CD14-positive monocyte (primary cell): ENCODE measurements at regions not wholly inside any gene's neighbourhood (a gene's known extent, or its start where the extent isn't known, plus 50 kb on each side); places are given as distances from the start of the nearest gene placed in this dataset.

Source experiments
- DNase-seq, 3 donors: peaks; one replicate each; pipeline ENCODE4 v3.0.0-alpha.2; 2011 to 2022
- H2AFZ ChIP-seq: 2 replicates; pipeline ENCODE4 v1.6.0; 2012; ENCODE audit warnings: mild to moderate bottlenecking, low read depth, low read length, inconsistent platforms; ENCODE audit not compliant: insufficient read depth, poor library complexity, severe bottlenecking
- H3K27ac ChIP-seq, 2 donors: 1 replicate in 1 of 2; 2 replicates in 1 of 2; pipeline ENCODE4 v1.5.1; 2012 to 2013; ENCODE audit warnings: low read length in 2 of 2, control low read depth in 1 of 2, inconsistent platforms in 1 of 2, low read depth in 1 of 2, mild to moderate bottlenecking in 1 of 2
- H3K27me3 ChIP-seq, 2 donors: one replicate each; pipeline versions ENCODE4 v1.6.0 to v1.6.1; 2011 to 2013; ENCODE audit warnings: low read length in 2 of 2; ENCODE audit not compliant: control insufficient read depth in 2 of 2, insufficient read depth in 2 of 2
- H3K36me3 ChIP-seq, 2 donors: replicated peaks in 1 of 2; 1 replicate in 1 of 2; 2 replicates in 1 of 2; pipeline versions ENCODE4 v1.5.1 to v1.6.1; 2012 to 2013; ENCODE audit warnings: low read length in 2 of 2, control low read depth in 1 of 2, inconsistent platforms in 1 of 2, mild to moderate bottlenecking in 1 of 2; ENCODE audit not compliant: insufficient read depth in 2 of 2, control insufficient read depth in 1 of 2
- H3K4me1 ChIP-seq, 2 donors: 1 replicate in 1 of 2; 2 replicates in 1 of 2; pipeline versions ENCODE4 v1.5.1 to v1.6.1; 2012 to 2013; ENCODE audit warnings: low read length in 2 of 2, control low read depth in 1 of 2, inconsistent platforms in 1 of 2, mild to moderate bottlenecking in 1 of 2, moderate library complexity in 1 of 2; ENCODE audit not compliant: insufficient read depth in 2 of 2, control insufficient read depth in 1 of 2
- H3K4me2 ChIP-seq: replicated peaks from 2 replicates; pipeline ENCODE3; 2012; ENCODE audit warnings: low read length, moderate library complexity, mild to moderate bottlenecking; ENCODE audit not compliant: poor library complexity, severe bottlenecking; ENCODE audit errors: extremely low read depth
- H3K4me3 ChIP-seq, 3 experiments: fragments of 200-600 bp in 1 of 3; sonication (generic) in 1 of 3; replicated peaks in 1 of 3; 1 replicate in 2 of 3; 2 replicates in 1 of 3; pipeline ENCODE4 v1.5.1; 2011 to 2013; ENCODE audit warnings: low read length in 3 of 3, mild to moderate bottlenecking in 3 of 3, control low read depth in 2 of 3, low read depth in 2 of 3, inconsistent platforms in 1 of 3, moderate library complexity in 1 of 3
- H3K79me2 ChIP-seq: 2 replicates; pipeline ENCODE4 v1.6.0; 2012; ENCODE audit warnings: mild to moderate bottlenecking, control low read depth, inconsistent platforms, low read length, moderate library complexity; ENCODE audit not compliant: insufficient read depth
- H3K9ac ChIP-seq: 2 replicates; pipeline ENCODE4 v1.6.0; 2017; ENCODE audit warnings: low read length, mild to moderate bottlenecking; ENCODE audit not compliant: insufficient read depth, poor library complexity, severe bottlenecking
- H3K9me3 ChIP-seq, 2 donors: replicated peaks in 1 of 2; 1 replicate in 1 of 2; 2 replicates in 1 of 2; pipeline versions ENCODE4 v1.5.1 to v1.6.1; 2012 to 2013; ENCODE audit warnings: low read length in 2 of 2, control low read depth in 1 of 2; ENCODE audit not compliant: control insufficient read depth in 1 of 2, insufficient read depth in 1 of 2
- H4K20me1 ChIP-seq: 2 replicates; pipeline ENCODE4 v1.6.0; 2012; ENCODE audit warnings: mild to moderate bottlenecking, low read length, control low read depth, moderate library complexity; ENCODE audit not compliant: insufficient read depth
- H3K27ac Mint-ChIP-seq, 7 donors: one replicate each; pipeline ENCODE4 v1.8.0; 2020; ENCODE audit warnings: mild to moderate bottlenecking in 7 of 7, mixed read lengths in 7 of 7, moderate library complexity in 6 of 7, inconsistent platforms in 2 of 7
- H3K27me3 Mint-ChIP-seq, 3 donors: one replicate each; pipeline ENCODE4 v1.8.0; 2021 to 2022; ENCODE audit warnings: low read depth in 3 of 3, mild to moderate bottlenecking in 3 of 3, mixed read lengths in 3 of 3, moderate library complexity in 3 of 3, inconsistent platforms in 1 of 3
- H3K36me3 Mint-ChIP-seq, 2 donors: one replicate each; pipeline ENCODE4 v1.8.0; 2020; ENCODE audit warnings: mixed read lengths in 2 of 2, inconsistent platforms in 1 of 2, mild to moderate bottlenecking in 1 of 2
- H3K4me1 Mint-ChIP-seq: one replicate; pipeline ENCODE4 v1.8.0; 2020; ENCODE audit warnings: mild to moderate bottlenecking, mixed read lengths
- H3K4me3 Mint-ChIP-seq, 2 donors: one replicate each; pipeline ENCODE4 v1.8.0; 2020; ENCODE audit warnings: mild to moderate bottlenecking in 2 of 2, mixed read lengths in 2 of 2, moderate library complexity in 1 of 2
- H3K9me3 Mint-ChIP-seq, 7 donors: one replicate each; pipeline ENCODE4 v1.8.0; 2020 to 2022; ENCODE audit warnings: mixed read lengths in 7 of 7, mild to moderate bottlenecking in 6 of 7, moderate library complexity in 6 of 7, inconsistent platforms in 2 of 7
- intact Hi-C, 2 donors: fragments of 100-400 bp; cut with micrococcal nuclease; formaldehyde crosslinking; loops; one replicate each; pipeline versions ENCODE4 v1.15.0 to v1.15.1; 2023
- TF ChIP-seq, protein P1 (sequence below): fragments of 200-600 bp; IDR thresholded peaks from one replicate; pipeline ENCODE4 v1.8.0; 2022; ENCODE audit warnings: antibody characterized with exemption, mild to moderate bottlenecking

- Mint-ChIP-seq H3K27me3 (no peaks in the 10 kb centered on the region), H3K36me3 (no peaks in the 10 kb centered on the region), H3K4me1 (no peaks in the 10 kb centered on the region), H3K4me3 (no peak overlapping the region), H3K27ac (no peak overlapping the region), H3K9me3 (peaks cover 2 to 12% (median 4%) of the 10 kb centered on the region in 7 donors)
- intact Hi-C loops: no loop called here
- TF ChIP-seq, protein P1, sequence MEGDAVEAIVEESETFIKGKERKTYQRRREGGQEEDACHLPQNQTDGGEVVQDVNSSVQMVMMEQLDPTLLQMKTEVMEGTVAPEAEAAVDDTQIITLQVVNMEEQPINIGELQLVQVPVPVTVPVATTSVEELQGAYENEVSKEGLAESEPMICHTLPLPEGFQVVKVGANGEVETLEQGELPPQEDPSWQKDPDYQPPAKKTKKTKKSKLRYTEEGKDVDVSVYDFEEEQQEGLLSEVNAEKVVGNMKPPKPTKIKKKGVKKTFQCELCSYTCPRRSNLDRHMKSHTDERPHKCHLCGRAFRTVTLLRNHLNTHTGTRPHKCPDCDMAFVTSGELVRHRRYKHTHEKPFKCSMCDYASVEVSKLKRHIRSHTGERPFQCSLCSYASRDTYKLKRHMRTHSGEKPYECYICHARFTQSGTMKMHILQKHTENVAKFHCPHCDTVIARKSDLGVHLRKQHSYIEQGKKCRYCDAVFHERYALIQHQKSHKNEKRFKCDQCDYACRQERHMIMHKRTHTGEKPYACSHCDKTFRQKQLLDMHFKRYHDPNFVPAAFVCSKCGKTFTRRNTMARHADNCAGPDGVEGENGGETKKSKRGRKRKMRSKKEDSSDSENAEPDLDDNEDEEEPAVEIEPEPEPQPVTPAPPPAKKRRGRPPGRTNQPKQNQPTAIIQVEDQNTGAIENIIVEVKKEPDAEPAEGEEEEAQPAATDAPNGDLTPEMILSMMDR: no peak
- Histone ChIP-seq H2AFZ (no peak overlapping the region), H3K9me3 (peaks cover 3 to 12% of the 10 kb centered on the region in 2 donors), H4K20me1 (no peaks in the 10 kb centered on the region), H3K9ac (no peak overlapping the region), H3K27me3 (no peaks in the 10 kb centered on the region), H3K36me3 (no peaks in the 10 kb centered on the region), H3K79me2 (no peaks in the 10 kb centered on the region), H3K4me1 (no peaks in the 10 kb centered on the region), H3K27ac (no peak overlapping the region), H3K4me3 (no peak overlapping the region), H3K4me2 (no peak overlapping the region)
- no peak for DNase-seq
Observed at GRCh38 chr16:59645194-59645593, 911.1 kb upstream of the GOT2 start.

DNA sequence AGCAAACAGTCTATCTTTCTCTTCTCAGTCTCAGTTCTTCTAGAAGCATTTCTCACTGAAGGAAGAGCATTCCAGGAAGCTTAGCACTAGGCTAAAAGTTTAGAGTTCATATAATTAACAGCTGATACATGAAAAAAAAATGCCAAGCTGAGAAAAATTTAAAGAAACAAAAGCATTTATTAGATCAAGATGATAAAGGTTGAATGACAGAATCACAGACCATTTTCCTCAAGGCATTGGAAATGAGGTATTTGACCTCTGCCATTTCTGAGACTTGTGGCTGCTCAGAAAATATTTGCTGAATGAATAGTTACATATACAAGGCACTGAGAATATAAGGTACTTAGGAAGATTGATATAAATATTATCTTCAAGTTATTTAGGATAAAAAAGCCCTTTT is 901.6 kb upstream of the GOT2 start:
- Histone ChIP-seq H3K4me1 (no peaks in the 10 kb centered on the region), H3K27me3 (no peaks in the 10 kb centered on the region), H3K27ac (no peak overlapping the region), H3K9me3 (peaks cover 0 to 13% of the 10 kb centered on the region in 2 donors), H3K9ac (no peak overlapping the region), H3K79me2 (no peaks in the 10 kb centered on the region), H4K20me1 (no peaks in the 10 kb centered on the region), H3K4me3 (no peak overlapping the region), H2AFZ (no peak overlapping the region), H3K36me3 (no peaks in the 10 kb centered on the region), H3K4me2 (no peak overlapping the region)
- no peaks in the 10 kb centered on the region for H3K4me1 Mint-ChIP-seq
- no peaks in the 10 kb centered on the region for H3K27me3 Mint-ChIP-seq
- no peak overlapping the region for H3K27ac Mint-ChIP-seq
- no peak for DNase-seq
- H3K4me3 Mint-ChIP-seq: no peak overlapping the region
- H3K9me3 Mint-ChIP-seq: peaks cover 0 to 9% (median 3%) of the 10 kb centered on the region in 7 donors
- TF ChIP-seq, protein P1: no peak
- H3K36me3 Mint-ChIP-seq: no peaks in the 10 kb centered on the region
- intact Hi-C loops: no loop called here
